DMS53 treated with DMSO at 0.1 percent for 48 hours (cell line): ENCODE measurements at regions not wholly inside any gene's neighbourhood (a gene's known extent, or its start where the extent isn't known, plus 50 kb on each side); places are given as distances from the start of the nearest gene placed in this dataset.
"Not testable (repeated sequence)": the region's sequence is repeated elsewhere in the genome, so short reads cannot be mapped to it uniquely, and the experiment has no call there.

Source experiments
- DNase-seq: peaks from one replicate; lab custom pipeline; 2025; ENCODE audit not compliant: unreplicated experiment; lab: John Stamatoyannopoulos, UW

DNA sequence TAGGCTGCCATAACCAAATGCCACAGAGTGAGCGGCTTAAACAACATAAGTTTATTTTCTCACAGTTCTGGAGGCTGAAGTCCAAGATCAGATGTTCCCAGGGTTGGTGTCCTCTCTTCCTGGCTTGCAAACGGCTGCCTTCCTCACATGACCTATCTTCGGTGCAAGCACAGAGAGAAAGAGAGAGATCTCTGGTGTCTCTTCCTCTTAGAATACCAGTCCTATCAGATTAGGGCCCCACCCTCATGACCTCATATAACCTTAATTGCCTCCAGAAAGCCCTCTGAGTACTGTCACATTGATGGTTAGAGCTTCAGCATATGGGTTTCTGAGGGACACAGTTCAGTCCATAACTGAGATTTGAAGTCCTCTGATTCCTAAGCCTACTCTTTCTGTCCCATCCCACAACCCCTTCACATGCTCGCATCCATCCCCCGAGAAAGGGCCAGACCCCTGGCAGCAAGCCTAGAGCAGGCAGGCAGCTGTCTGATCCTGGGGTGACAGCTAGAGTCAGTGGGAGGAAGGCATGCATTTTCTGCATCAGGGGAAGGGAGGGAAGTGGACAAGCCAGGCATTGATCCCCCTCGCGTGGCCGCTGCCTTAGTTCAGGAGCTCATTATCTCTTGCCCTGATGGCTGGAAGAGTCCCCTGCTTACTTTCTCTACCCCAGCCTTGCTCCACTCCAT lies 114.1 kb downstream of the FAR1 start:
- DNase-seq = no peak

DNA sequence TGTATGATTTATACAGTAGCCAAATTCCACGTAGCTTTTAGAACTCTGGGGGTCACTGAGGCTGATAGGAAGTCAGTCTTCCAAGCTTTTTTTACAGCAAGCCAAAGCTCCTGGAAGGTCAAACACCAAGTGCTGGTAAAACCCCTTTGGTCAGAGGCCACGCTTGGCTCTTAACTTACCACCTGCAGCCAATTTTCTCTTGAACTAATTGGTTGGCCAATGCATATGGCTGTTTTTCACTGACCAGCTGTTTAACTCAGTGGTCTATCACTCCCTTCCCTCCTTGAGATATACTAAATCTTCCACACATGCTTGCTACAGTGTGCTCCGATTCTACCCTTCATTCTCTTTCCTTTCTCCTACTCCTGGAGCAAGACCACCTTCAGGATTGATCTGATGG lies 116.0 kb downstream of the FAR1 start:
- DNase-seq = no peak

DNA sequence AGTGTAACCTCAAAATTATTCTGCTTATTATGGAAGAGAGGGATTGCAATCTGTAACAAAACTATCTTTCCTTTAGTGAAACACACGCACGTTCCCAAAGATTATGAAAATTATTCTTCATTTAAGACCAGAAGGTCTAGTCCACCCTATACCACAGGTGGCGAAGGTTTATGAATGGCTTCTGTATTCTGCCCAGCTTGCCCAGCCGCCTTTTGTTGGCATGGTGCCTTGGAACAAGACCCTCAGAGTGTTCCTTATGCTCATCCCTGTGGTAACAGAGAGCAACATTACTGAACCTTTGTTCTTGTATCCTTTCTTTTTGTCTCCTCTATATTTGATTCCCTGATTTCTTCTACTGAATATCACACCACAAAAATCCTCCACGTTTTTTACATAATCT lies 116.4 kb downstream of the FAR1 start:
- no peak for DNase-seq

DNA sequence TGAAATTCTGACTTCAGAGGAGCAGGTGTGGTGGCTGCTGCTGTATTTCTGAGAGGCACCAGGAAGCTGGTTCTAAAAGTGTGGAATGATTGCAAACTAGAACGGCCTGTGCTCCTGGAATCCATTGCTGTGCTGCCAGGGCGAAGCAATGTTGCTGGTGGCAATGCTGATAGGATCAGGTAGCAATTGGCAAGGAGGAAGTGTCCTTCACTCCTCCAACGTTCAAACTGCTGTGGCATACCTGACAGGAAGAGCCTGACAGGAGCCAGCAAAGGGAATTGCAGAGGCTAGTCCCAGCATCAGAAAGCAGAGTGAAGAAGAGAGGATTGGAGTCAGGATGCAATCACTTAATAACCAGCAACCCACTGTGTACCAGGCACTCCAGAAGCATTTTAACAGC lies 118.2 kb downstream of the FAR1 start:
- no peak for DNase-seq

DNA sequence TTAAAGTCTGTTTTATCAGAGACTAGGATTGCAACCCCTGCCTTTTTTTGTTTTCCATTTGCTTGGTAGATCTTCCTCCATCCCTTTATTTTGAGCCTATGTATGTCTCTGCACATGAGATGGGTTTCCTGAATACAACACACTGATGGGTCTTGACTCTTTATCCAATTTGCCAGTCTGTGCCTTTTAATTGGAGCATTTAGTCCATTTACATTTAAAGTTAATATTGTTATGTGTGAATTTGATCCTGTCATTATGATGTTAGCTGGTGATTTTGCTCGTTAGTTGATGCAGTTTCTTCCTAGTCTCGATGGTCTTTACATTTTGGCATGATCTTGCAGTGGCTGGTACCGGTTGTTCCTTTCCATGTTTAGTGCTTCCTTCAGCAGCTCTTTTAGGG lies 129.1 kb downstream of the FAR1 start:
- DNase-seq = not testable (repeated sequence)

DNA sequence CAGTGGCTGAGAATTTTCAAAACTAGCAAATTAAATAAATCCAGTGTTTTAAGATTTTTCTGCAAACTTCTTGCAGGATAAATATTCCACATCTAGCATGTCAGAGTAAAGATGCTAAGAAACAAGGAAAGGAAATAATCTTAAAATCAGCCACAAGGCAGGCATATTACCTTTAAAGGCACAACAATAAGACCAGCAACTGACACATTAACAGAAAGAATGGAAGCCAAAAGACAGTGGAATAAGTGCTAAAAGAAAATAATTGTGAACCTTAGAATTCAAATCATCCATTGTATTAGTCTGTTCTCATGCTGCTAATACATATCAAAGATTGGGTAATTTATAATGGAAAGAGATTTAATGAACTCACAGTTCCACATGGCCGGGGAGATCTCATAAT lies 132.4 kb downstream of the FAR1 start:
- DNase-seq = no peak

DNA sequence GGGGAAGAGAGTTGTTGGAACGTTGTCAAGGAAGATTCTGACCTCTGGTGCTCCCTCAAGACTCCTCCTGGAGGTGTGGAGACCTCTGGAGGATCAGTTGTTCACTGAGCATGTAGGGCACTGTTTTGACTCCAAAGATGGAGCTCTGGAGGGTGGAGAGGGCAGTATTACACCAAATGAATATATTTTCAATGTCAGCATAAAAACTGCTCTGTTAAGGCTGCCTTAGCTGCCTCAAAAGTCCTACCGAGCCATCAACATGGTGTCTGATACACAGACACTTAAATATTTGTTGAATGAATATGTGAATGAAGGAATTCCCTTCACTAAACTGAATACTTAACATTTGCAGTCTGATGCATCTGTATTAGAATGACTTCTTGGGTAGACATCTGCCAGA lies 144.2 kb upstream of the SPON1 start:
- DNase-seq = no peak

DNA sequence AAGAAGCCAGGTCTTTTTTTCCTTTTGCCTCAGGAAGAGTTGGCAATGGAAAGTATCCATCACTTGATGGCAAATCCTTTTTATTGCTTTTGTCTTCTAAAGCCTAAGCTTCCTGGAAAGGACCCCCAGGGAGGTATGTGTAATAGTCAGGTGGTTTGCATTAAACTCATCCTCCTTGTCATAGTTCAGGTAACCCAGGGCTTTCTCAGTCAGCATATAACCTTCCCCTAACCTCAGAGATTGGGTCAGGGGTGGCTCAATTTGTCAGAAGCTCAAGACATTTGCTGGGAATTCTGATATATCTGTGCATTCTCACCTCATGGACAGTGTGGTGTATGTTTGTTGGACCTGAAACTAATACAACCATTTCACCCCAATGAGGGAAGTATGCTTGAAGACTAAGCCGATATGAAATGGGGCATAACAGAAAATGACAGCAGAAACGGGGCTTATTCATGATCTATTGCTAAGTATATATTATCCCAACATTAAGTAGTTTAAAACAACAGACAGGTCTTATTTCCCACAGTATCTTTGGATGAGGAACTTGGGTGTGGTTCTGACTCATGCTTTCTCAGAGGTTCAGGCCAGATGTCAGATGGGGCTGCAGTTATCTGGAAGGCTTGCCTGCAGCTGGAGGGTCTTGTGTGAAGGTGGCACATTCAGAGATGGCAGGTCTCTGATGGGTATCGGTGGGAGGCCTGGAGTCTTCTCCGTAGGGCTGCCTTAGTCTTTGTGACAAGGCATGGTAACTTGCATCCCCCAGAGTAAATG lies 135.8 kb upstream of the SPON1 start:
- no peak for DNase-seq

DNA sequence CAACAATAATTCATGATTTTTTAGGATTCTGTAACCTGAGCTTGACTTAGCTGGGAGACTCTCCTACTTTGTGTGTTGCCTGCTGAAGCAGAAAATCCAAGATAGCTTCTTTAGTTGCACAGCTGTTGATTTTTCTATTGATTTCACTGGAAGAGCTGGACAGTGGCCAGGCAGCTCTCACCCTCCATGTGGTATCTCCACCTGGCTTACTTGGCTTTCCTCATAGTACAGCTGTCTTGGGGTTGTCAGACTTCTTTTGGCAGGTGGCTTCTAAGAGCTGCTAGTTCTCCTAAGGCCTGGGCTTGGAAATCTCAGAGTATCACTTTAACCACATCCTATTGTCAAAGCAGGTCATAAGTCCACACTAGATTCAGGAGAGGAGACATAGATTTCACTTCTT lies 130.8 kb upstream of the SPON1 start:
- DNase-seq = peak; percentile 72

DNA sequence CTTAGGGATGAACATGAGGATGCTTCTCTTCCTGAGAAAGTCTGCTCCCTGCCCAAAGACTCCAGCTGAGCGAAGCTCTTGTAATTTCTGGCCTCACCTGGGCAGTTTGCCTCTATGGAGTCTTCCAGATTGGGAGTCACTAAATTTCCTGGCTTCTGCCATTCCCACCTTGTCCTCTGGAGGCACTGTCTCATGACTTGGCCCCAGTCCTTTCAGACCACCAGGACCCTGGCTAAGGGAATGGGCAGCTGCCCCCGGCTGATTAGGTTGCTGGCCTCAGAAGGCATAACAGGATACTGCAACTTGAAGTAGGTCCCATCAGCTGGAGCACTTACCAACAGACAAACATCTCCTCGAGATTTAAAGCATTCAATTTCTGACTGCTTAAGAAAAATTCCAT lies 128.1 kb upstream of the SPON1 start:
- DNase-seq = no peak

DNA sequence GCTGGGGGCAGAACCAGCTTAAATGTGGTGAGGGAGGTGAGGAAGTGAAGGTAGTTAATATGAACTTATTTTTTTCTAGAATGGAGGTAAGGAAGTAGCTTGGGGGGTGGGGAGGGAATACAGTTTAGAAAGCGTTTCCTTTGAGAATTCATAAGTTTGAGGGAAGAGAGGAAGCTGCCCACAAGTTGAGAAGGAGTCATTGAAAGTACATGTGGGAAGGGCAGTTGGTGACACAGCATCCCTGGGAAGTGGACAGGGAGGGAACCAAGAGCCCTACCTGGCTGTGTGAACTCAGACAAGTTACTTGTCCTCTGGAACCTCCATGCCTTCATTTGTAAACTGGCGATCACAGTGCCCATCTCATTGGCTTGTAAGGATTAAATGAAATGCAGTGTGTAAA lies 125.9 kb upstream of the SPON1 start:
- no peak for DNase-seq

DNA sequence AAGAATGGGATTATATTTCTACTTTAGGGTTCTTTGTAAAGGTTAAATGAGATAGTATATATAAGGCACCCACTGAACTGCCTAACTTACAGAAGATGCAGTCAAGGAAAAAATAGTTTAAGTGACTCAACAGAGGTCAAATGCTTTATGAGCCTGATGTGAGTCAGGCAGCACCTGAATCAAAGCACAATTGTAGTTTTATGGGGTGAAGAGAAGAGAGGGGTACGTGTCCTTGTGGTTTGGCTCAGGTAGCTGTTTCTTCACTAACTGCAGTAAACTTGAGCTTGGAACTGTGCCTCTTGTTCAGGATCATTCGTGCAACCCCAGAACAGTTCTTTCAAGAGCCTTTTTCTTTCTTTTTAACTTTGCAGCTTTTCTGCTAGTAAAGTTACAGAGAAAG lies 125.2 kb upstream of the SPON1 start:
- no peak for DNase-seq

DNA sequence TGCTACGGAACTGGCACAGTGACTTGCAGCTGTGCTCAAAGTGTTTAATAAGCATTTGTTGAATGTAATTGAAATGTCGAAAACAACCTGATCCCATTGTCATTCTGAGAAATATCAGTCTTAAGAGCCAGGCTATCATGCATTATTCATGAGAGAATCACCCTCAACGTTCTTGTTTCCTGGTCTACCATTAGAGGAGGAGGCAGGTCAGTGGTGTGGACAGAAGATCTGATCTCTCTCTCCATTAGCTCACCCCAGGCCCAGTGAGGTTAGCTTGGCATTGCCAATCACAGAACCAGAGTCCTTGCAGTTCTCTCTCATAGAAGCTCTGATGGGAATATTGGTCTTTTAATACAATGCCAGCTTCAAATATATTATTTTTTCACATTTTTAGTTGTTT lies 121.1 kb upstream of the SPON1 start:
- no peak for DNase-seq

DNA sequence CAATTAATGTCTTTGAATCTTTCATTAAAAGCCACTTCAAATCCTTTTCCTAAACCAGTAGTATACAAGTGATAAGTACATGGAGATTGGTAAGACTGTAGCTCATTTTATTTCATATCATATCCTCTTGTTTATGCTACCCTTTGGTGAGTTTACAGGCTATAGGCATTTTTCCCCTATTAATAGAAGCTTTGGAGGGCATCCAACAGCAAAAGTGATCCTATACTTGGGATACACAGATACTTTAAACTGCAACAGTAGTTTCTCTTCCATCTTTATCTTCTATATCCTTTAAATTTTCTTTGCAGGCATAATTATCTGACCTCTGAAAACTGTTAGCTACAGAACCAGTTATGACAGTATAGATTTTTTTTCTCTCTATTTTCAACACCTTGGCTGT lies 114.5 kb upstream of the SPON1 start:
- no peak for DNase-seq

DNA sequence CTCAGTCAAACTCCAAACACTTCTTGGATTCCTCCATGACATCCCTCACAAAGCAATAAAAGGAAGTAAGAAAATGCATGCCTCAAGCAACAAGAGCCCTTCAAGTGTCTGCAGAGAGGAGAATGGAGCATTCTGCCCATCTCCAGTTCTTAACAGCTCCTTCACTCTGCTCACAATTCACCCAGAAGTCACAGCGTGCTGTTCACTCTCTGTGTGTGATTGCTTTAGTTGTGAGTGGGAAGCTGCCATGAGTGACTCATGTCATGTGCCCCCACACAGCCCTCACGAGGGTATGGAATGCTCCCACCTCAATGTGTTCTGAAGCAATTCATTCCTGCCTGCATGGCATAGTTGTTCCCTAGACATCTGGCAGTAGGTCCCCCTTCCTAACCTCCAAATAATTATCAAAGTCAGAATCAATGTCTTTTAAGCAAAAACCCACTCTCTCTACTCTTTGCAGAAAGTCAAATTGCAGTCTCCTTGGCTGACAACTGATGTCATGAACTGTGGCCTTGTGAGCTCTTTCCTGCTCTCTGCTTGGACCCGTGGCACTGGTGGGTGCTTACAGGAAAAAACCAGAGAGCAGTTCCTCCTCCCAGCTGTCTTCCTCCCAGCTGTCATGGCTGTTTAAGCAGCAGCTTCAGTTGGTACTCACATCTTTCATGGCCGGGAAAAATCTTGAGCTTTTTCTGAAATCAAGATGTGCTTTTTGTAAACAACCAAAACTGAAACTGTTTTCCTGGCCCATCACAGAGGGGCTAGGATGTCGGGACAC lies 112.1 kb upstream of the SPON1 start:
- no peak for DNase-seq

DNA sequence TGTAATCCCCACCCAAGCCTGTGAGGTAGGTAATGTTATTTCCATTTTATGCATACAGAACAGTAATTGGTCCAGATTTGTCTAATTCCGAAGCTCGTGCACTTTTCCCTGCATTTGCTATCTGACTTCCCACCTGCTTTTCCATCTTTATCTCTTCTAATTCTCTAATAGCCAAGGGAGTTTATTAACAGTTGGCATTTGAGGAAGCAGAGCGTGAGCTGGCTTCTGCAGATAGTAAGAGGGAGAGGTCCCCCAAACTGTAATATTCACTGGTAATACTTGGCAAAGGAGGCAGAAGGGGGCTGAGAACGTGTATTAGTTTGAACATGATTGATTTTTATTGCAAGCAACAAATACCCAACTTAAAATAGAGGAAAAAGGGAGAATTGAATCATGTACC lies 110.8 kb upstream of the SPON1 start:
- DNase-seq = no peak

DNA sequence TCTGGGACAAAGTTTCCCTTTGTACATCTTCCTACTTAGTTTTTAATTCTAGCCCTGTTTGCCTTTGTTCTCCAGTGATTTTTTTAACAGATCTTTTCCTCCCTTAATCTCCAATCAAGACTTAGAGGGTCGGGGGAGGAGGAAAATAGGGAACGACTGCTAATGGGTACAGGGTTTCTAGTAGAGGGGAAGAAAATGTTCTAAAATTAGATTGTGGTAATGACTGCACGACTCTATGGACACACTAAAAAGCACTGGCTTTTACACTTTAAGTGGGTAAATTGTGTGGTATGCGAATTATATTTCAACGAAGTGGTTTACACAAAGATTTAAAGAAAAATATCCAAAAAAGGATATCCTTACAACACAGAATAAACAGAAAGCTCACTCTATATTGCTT lies 110.0 kb upstream of the SPON1 start:
- DNase-seq = no peak

DNA sequence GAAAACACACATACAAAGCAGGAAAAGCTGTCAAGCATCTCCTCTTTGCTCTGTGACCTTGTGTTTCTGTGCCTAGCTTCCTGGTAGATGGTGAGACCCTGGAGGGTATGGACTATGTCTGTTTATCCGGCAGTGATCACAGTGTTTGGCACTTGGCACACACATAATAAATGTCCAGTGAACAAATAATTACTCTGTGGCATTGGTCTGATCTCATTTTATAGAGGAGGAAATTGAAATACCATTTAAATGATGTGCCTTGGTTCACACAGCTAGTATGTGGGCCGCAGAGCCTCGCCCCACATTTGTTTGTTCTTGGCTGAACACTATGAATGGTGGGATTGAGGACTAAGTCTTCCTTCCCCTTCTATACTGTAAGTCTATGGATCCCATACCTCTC lies 104.7 kb upstream of the SPON1 start:
- DNase-seq = no peak

DNA sequence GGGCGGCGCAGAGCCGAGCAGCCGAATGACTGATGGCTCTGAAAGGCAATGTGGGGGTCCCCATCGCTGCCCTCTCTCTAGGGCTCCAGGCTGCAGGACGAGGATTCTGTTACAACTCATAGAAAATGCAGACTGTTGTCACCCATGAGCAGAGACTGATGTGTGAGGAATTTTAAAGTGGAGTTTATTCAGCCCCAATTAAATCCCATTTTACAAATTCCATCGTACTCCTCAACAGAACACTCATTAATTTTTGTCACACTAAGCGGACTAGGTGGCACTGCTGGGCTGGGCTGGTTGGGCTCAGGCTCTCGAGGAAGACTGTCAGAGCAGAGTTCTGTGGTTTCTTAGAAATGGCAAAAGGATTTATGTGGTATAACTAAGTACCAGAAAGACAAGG lies 102.6 kb upstream of the SPON1 start:
- DNase-seq = no peak

DNA sequence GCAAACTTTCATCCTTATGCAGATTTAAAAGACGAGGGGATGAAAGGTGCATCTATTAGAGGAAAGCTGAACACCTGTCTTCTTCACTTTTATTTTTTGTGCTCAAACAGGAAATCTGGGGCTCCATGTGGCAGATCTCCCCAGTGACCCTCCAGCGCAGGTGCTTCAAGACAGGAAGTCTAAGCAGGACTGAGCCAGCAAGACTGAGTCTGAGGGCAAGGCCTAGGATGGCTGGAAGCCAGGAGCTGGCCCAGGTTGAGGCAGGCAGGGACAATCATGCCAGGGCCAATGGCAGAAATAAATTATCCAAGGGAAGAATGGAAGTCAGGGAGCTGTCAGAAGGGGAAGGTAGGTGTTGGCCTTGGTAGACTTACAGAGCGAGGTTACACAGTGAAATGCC lies 101.1 kb upstream of the SPON1 start:
- DNase-seq = no peak

DNA sequence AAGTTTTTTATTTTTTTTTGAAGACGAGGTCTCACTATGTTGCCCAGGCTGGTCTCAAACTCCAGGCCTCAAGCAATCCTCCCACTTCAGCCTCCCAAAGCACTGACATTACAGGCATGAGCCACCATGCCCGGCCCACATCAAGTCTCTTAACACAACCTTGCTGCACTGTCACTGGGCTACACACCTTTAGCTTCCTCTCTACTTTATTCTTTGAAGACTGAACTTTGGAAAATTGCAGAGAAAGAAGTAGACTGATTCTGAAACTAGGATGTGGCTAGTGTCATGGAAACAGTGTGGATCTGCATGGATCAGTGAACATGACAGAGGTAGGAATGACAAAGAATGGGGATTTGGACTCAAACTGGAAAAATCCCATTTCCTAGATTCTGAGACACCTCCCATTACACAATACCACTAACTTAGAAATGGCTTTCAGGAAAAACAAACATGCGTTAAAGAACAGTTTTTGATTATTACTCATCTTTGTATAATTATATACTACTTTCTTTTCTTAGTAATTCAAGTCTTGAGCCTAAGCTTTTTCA lies 99.6 kb upstream of the SPON1 start:
- no peak for DNase-seq
